GM19328 (cell line): ENCODE measurements at regions not wholly inside any gene's neighbourhood (a gene's known extent, or its start where the extent isn't known, plus 50 kb on each side); places are given as distances from the start of the nearest gene placed in this dataset.
"Not testable (repeated sequence)": the region's sequence is repeated elsewhere in the genome, so short reads cannot be mapped to it uniquely, and the experiment has no call there.

Source experiments
- ATAC-seq: cut with Tn5 transposase; IDR thresholded peaks from one replicate; pipeline ENCODE4 v1.9.1; 2021; ENCODE audit warnings: mild to moderate bottlenecking, moderate library complexity; ENCODE audit not compliant: unreplicated experiment

GRCh38 chr1:219863816-219864215, 64.5 kb downstream of the SLC30A10 start:
- ATAC-seq = not testable (repeated sequence)

GRCh38 chr1:219862366-219862765, 66.0 kb downstream of the SLC30A10 start:
- no peak for ATAC-seq

GRCh38 chr1:219858980-219859379, 69.4 kb downstream of the SLC30A10 start:
- ATAC-seq = no peak

GRCh38 chr1:219847215-219847855, 81.0 kb downstream of the SLC30A10 start:
- no peak for ATAC-seq

- ATAC-seq = not testable (repeated sequence)
Measured at GRCh38 chr1:219839595-219839994, 88.8 kb downstream of the SLC30A10 start.

GRCh38 chr1:219837994-219838294, 90.4 kb downstream of the SLC30A10 start:
- ATAC-seq = no peak

GRCh38 chr1:219837274-219837993, 90.9 kb downstream of the SLC30A10 start:
- no peak for ATAC-seq

GRCh38 chr1:219834314-219834917, 93.9 kb downstream of the SLC30A10 start:
- ATAC-seq = no peak

GRCh38 chr1:219833214-219833815, 95.0 kb downstream of the SLC30A10 start:
- no peak for ATAC-seq

- no peak for ATAC-seq
Measured at GRCh38 chr1:219826290-219826689, 102.1 kb downstream of the SLC30A10 start.

- ATAC-seq = no peak
Measured at GRCh38 chr1:219825355-219825754, 103.0 kb downstream of the SLC30A10 start.

GRCh38 chr1:219824338-219824737, 104.0 kb downstream of the SLC30A10 start:
- no peak for ATAC-seq

GRCh38 chr1:219820551-219820950, 107.8 kb downstream of the SLC30A10 start:
- ATAC-seq = no peak

GRCh38 chr1:219817914-219818313, 110.4 kb downstream of the SLC30A10 start:
- no peak for ATAC-seq

- no peak for ATAC-seq
Measured at GRCh38 chr1:219813294-219813693, 115.1 kb downstream of the SLC30A10 start.

- ATAC-seq = peak; percentile 92
Measured at GRCh38 chr1:219812491-219813203, 115.7 kb downstream of the SLC30A10 start.

- no peak for ATAC-seq
Measured at GRCh38 chr1:219812086-219812485, 116.3 kb downstream of the SLC30A10 start.

- ATAC-seq = no peak
Measured at GRCh38 chr1:219810451-219810850, 117.9 kb downstream of the SLC30A10 start.

GRCh38 chr1:219808790-219809189, 119.6 kb downstream of the SLC30A10 start:
- no peak for ATAC-seq

GRCh38 chr1:219806642-219807041, 121.7 kb downstream of the SLC30A10 start:
- ATAC-seq = no peak

GRCh38 chr1:219806020-219806419, 122.3 kb downstream of the SLC30A10 start:
- ATAC-seq = no peak
